GM18870 (cell line): ENCODE measurements at regions not wholly inside any gene's neighbourhood (a gene's known extent, or its start where the extent isn't known, plus 50 kb on each side); places are given as distances from the start of the nearest gene placed in this dataset.

Experiments used
- ATAC-seq: cut with Tn5 transposase; IDR thresholded peaks from one replicate; pipeline ENCODE4 v1.9.1; 2021; ENCODE audit warnings: moderate library complexity; ENCODE audit not compliant: unreplicated experiment

GRCh38 chr10:77710759-77711682 is 73.4 kb upstream of the KCNMA1 start:
- peak; percentile 70 for ATAC-seq

GRCh38 chr10:77710081-77710551 is 72.5 kb upstream of the KCNMA1 start:
- ATAC-seq, result peak; percentile 49

GRCh38 chr10:77707570-77707969 is 70.0 kb upstream of the KCNMA1 start:
- no peak for ATAC-seq

- no peak for ATAC-seq
Observed at GRCh38 chr10:77702166-77702565, 64.6 kb upstream of the KCNMA1 start.

- ATAC-seq, result no peak
Observed at GRCh38 chr10:77700086-77700485, 62.5 kb upstream of the KCNMA1 start.

GRCh38 chr10:77699080-77699645 is 61.6 kb upstream of the KCNMA1 start:
- ATAC-seq, result no peak

GRCh38 chr10:77698267-77698931 is 60.8 kb upstream of the KCNMA1 start:
- no peak for ATAC-seq

- no peak for ATAC-seq
Observed at GRCh38 chr10:77696584-77696983, 59.0 kb upstream of the KCNMA1 start.

- ATAC-seq, result no peak
Observed at GRCh38 chr10:77695186-77695585, 57.6 kb upstream of the KCNMA1 start.

GRCh38 chr10:77692782-77693181 is 55.2 kb upstream of the KCNMA1 start:
- ATAC-seq, result no peak

GRCh38 chr10:77689339-77689738 is 51.7 kb upstream of the KCNMA1 start:
- ATAC-seq, result no peak

- ATAC-seq, result no peak
Observed at GRCh38 chr10:77687621-77688020, 50.0 kb upstream of the KCNMA1 start.
